H9 (cell line): ENCODE measurements at regions not wholly inside any gene's neighbourhood (a gene's known extent, or its start where the extent isn't known, plus 50 kb on each side); places are given as distances from the start of the nearest gene placed in this dataset.

Experiments
- DNase-seq: peaks from one replicate; pipeline ENCODE4 v3.0.0-alpha.2; 2017
- H2AFZ ChIP-seq: one replicate; pipeline ENCODE4 v1.6.1; 2013; ENCODE audit warnings: mild to moderate bottlenecking, low read length, control low read depth, moderate library complexity
- H2AK5ac ChIP-seq: 2 replicates; pipeline ENCODE4 v1.6.1; 2013; ENCODE audit warnings: low read length, control low read depth, mixed read lengths; ENCODE audit not compliant: insufficient read length
- H2BK120ac ChIP-seq: one replicate; pipeline ENCODE4 v1.6.1; 2013; ENCODE audit warnings: low read depth, mild to moderate bottlenecking, low read length, control low read depth, inconsistent platforms; ENCODE audit not compliant: poor library complexity, severe bottlenecking
- H2BK12ac ChIP-seq: 2 replicates; pipeline ENCODE4 v1.6.1; 2013; ENCODE audit warnings: low read length, control low read depth, mixed read lengths, low read depth; ENCODE audit not compliant: insufficient read length
- H2BK15ac ChIP-seq: 2 replicates; pipeline ENCODE4 v1.6.1; 2013; ENCODE audit warnings: low read depth, low read length, control low read depth
- H2BK20ac ChIP-seq: one replicate; pipeline ENCODE4 v1.6.1; 2013; ENCODE audit warnings: low read depth, mild to moderate bottlenecking, low read length, control low read depth, inconsistent platforms; ENCODE audit not compliant: poor library complexity, severe bottlenecking
- H2BK5ac ChIP-seq: 2 replicates; pipeline ENCODE4 v1.6.1; 2013; ENCODE audit warnings: low read length, control low read depth, mixed read lengths; ENCODE audit not compliant: insufficient read length
- H3K14ac ChIP-seq: 2 replicates; pipeline ENCODE4 v1.6.1; 2013; ENCODE audit warnings: low read length, control low read depth; ENCODE audit not compliant: insufficient read depth
- H3K18ac ChIP-seq: 2 replicates; pipeline ENCODE4 v1.6.1; 2013; ENCODE audit warnings: low read depth, mild to moderate bottlenecking, mixed read lengths, low read length, control low read depth; ENCODE audit not compliant: insufficient read length
- H3K23ac ChIP-seq: 2 replicates; pipeline ENCODE4 v1.6.1; 2013; ENCODE audit warnings: low read length, control low read depth, mixed read lengths, low read depth; ENCODE audit not compliant: insufficient read length
- H3K23me2 ChIP-seq: 2 replicates; pipeline ENCODE4 v1.6.1; 2013; ENCODE audit warnings: low read depth, mild to moderate bottlenecking, mixed read lengths, low read length, control low read depth; ENCODE audit not compliant: insufficient read length, poor library complexity, severe bottlenecking
- H3K27ac ChIP-seq: 2 replicates; pipeline ENCODE4 v1.5.1; 2013; ENCODE audit warnings: low read length, control low read depth, mixed read lengths, low read depth; ENCODE audit not compliant: insufficient read length
- H3K27me3 ChIP-seq: 2 replicates; pipeline ENCODE4 v1.6.1; 2013; ENCODE audit warnings: low read length, control low read depth, inconsistent platforms; ENCODE audit not compliant: insufficient read depth
- H3K4ac ChIP-seq: 2 replicates; pipeline ENCODE4 v1.6.1; 2013; ENCODE audit warnings: low read depth, mild to moderate bottlenecking, control low read depth, inconsistent platforms, low read length, moderate library complexity
- H3K4me1 ChIP-seq: 2 replicates; pipeline ENCODE4 v1.6.1; 2013; ENCODE audit warnings: low read length, control low read depth, inconsistent platforms; ENCODE audit not compliant: insufficient read depth
- H3K4me2 ChIP-seq: 2 replicates; pipeline ENCODE4 v1.6.1; 2013; ENCODE audit warnings: low read length, control low read depth, mixed read lengths; ENCODE audit not compliant: insufficient read length, insufficient read depth
- H3K56ac ChIP-seq: 2 replicates; pipeline ENCODE4 v1.6.1; 2013; ENCODE audit warnings: low read depth, mild to moderate bottlenecking, mixed read lengths, low read length, control low read depth; ENCODE audit not compliant: insufficient read length
- H3K79me1 ChIP-seq: 2 replicates; pipeline ENCODE4 v1.6.1; 2013; ENCODE audit warnings: low read depth, mild to moderate bottlenecking, moderate library complexity, low read length, control low read depth, inconsistent platforms; ENCODE audit not compliant: insufficient read depth, poor library complexity, severe bottlenecking
- H3K79me2 ChIP-seq: 2 replicates; pipeline ENCODE4 v1.6.1; 2013; ENCODE audit warnings: low read length, control low read depth, inconsistent platforms; ENCODE audit not compliant: insufficient read depth
- H3K9ac ChIP-seq: 2 replicates; pipeline ENCODE4 v1.6.1; 2013; ENCODE audit warnings: low read length, control low read depth, mixed read lengths; ENCODE audit not compliant: insufficient read length; ENCODE audit errors: extremely low read depth
- H3K9me3 ChIP-seq: one replicate; pipeline ENCODE4 v1.6.1; 2013; ENCODE audit warnings: low read depth, low read length, inconsistent platforms; ENCODE audit not compliant: control insufficient read depth
- H3T11ph ChIP-seq: one replicate; pipeline ENCODE4 v1.6.1; 2013; ENCODE audit warnings: mild to moderate bottlenecking, low read length, control low read depth, inconsistent platforms
- H4K20me1 ChIP-seq: one replicate; pipeline ENCODE4 v1.6.1; 2013; ENCODE audit not compliant: control insufficient read depth, insufficient read length, insufficient read depth
- H4K5ac ChIP-seq: 2 replicates; pipeline ENCODE4 v1.6.1; 2013; ENCODE audit warnings: low read depth, mild to moderate bottlenecking, mixed read lengths, low read length, control low read depth; ENCODE audit not compliant: insufficient read length
- H4K8ac ChIP-seq: replicated peaks from 2 replicates; pipeline ENCODE4 v1.6.1; 2013; ENCODE audit warnings: low read length, control low read depth, mixed read lengths, low read depth; ENCODE audit not compliant: insufficient read length
- H4K91ac ChIP-seq: 2 replicates; pipeline ENCODE4 v1.6.1; 2013; ENCODE audit warnings: low read depth, mild to moderate bottlenecking, moderate library complexity, mixed read lengths, low read length, control low read depth; ENCODE audit not compliant: insufficient read length
- H3K27ac Mint-ChIP-seq, 3 experiments: 2 replicates in 2 of 3; 3 replicates in 1 of 3; pipeline ENCODE4 v1.8.0; 2020 to 2021; ENCODE audit warnings: mixed read lengths in 3 of 3, mild to moderate bottlenecking in 1 of 3, moderate library complexity in 1 of 3
- H3K27me3 Mint-ChIP-seq: 2 replicates; pipeline ENCODE4 v1.8.0; 2021; ENCODE audit warnings: low read depth, mild to moderate bottlenecking, moderate library complexity, mixed read lengths
- H3K36me3 Mint-ChIP-seq, 3 experiments: 2 replicates in 2 of 3; 3 replicates in 1 of 3; pipeline ENCODE4 v1.8.0; 2020 to 2021; ENCODE audit warnings: low read depth in 3 of 3, mixed read lengths in 3 of 3; ENCODE audit not compliant: insufficient read depth in 1 of 3
- H3K4me1 Mint-ChIP-seq, 2 experiments: 2 replicates each; pipeline ENCODE4 v1.8.0; 2020; ENCODE audit warnings: mixed read lengths in 2 of 2
- H3K4me3 Mint-ChIP-seq, 2 experiments: 2 replicates in 1 of 2; 3 replicates in 1 of 2; pipeline ENCODE4 v1.8.0; 2020 to 2021; ENCODE audit warnings: mild to moderate bottlenecking in 2 of 2, mixed read lengths in 2 of 2, moderate library complexity in 1 of 2
- H3K9me3 Mint-ChIP-seq, 2 experiments: 2 replicates in 1 of 2; 3 replicates in 1 of 2; pipeline ENCODE4 v1.8.0; 2020; ENCODE audit warnings: mild to moderate bottlenecking in 2 of 2, mixed read lengths in 2 of 2, moderate library complexity in 1 of 2
- WGBS: extraction: QIAGEN DNeasy Blood & Tissue Kit; methylation state at CpG from one replicate; pipeline ENCODE4 v1.1.7; 2013; ENCODE audit warnings: missing lambda C conversion rate, low lambda C conversion rate, mixed read lengths; ENCODE audit not compliant: insufficient read length; ENCODE audit errors: extremely low coverage; 5-methylcytosine and 5-hydroxymethylcytosine counted together
- TF ChIP-seq, protein P1 (sequence below): fragments of 200-600 bp; sonication (generic); conservative IDR thresholded peaks from 3 replicates; pipeline ENCODE4 v1.8.0; 2021; ENCODE audit warnings: antibody characterized with exemption, mild to moderate bottlenecking

GRCh38 chr5:156256642-156257041 lies 70.3 kb upstream of the SGCD start:
- H4K20me1 ChIP-seq, result no peaks in the 10 kb centered on the region
- H3K56ac ChIP-seq, result no peak overlapping the region
- no peak overlapping the region for H4K5ac ChIP-seq
- H2BK20ac ChIP-seq, result no peak overlapping the region
- no peaks in the 10 kb centered on the region for H3K23me2 ChIP-seq
- H3K4me1 Mint-ChIP-seq, result peaks cover 2 to 3% of the 10 kb centered on the region in 2 experiments
- no peak for DNase-seq
- no peaks in the 10 kb centered on the region for H3K9me3 ChIP-seq
- H3K4ac ChIP-seq, result no peak overlapping the region
- H2AFZ ChIP-seq, result no peak overlapping the region
- H3K9me3 Mint-ChIP-seq, result no peaks in the 10 kb centered on the region
- no CpG with 5 or more reads among the region's 3 CpGs for WGBS
- no peaks in the 10 kb centered on the region for H3K4me1 ChIP-seq
- H2BK15ac ChIP-seq, result no peak overlapping the region
- TF ChIP-seq, protein P1, sequence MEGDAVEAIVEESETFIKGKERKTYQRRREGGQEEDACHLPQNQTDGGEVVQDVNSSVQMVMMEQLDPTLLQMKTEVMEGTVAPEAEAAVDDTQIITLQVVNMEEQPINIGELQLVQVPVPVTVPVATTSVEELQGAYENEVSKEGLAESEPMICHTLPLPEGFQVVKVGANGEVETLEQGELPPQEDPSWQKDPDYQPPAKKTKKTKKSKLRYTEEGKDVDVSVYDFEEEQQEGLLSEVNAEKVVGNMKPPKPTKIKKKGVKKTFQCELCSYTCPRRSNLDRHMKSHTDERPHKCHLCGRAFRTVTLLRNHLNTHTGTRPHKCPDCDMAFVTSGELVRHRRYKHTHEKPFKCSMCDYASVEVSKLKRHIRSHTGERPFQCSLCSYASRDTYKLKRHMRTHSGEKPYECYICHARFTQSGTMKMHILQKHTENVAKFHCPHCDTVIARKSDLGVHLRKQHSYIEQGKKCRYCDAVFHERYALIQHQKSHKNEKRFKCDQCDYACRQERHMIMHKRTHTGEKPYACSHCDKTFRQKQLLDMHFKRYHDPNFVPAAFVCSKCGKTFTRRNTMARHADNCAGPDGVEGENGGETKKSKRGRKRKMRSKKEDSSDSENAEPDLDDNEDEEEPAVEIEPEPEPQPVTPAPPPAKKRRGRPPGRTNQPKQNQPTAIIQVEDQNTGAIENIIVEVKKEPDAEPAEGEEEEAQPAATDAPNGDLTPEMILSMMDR, result no peak
- no peak overlapping the region for H3K27ac ChIP-seq
- no peak overlapping the region for H2BK12ac ChIP-seq
- no peaks in the 10 kb centered on the region for H3K36me3 Mint-ChIP-seq
- H3T11ph ChIP-seq, result no peak overlapping the region
- H3K27me3 Mint-ChIP-seq, result no peaks in the 10 kb centered on the region
- H3K23ac ChIP-seq, result no peak overlapping the region
- no peak overlapping the region for H2BK120ac ChIP-seq
- no peaks in the 10 kb centered on the region for H3K27me3 ChIP-seq
- H4K91ac ChIP-seq, result no peak overlapping the region
- no peaks in the 10 kb centered on the region for H3K79me2 ChIP-seq
- H4K8ac ChIP-seq, result no peak overlapping the region
- H3K9ac ChIP-seq, result no peak overlapping the region
- H3K14ac ChIP-seq, result no peak overlapping the region
- no peak overlapping the region for H3K18ac ChIP-seq
- no peaks in the 10 kb centered on the region for H3K79me1 ChIP-seq
- no peak overlapping the region for H2AK5ac ChIP-seq
- H3K4me3 Mint-ChIP-seq, result no peak overlapping the region
- H2BK5ac ChIP-seq, result no peak overlapping the region
- no peak overlapping the region for H3K27ac Mint-ChIP-seq
- H3K4me2 ChIP-seq, result no peak overlapping the region
